A549 (cell line): ENCODE measurements at regions not wholly inside any gene's neighbourhood (a gene's known extent, or its start where the extent isn't known, plus 50 kb on each side); places are given as distances from the start of the nearest gene placed in this dataset.

Experiments
- CEBPB ChIP-seq, 2 experiments: fragments of >200 bp in 1 of 2; sonication (Bioruptor Twin) in 1 of 2; formaldehyde crosslinking in 1 of 2; IDR thresholded peaks; 2 replicates each; pipeline ENCODE4 v1.6.1; 2012 to 2016
- CHD2 ChIP-seq: fragments of 150-350 bp; IDR thresholded peaks from 2 replicates; pipeline ENCODE4 v1.6.1; 2014; ENCODE audit warnings: low read length; ENCODE audit not compliant: partially characterized antibody
- EP300 ChIP-seq, 2 experiments: fragments of >200 bp; sonication (Bioruptor Twin); formaldehyde crosslinking; IDR thresholded peaks; 2 replicates in 1 of 2; 3 replicates in 1 of 2; pipeline ENCODE4 v1.6.1; 2016 to 2017
- MAFK ChIP-seq: fragments of 450-650 bp; IDR thresholded peaks from 2 replicates; pipeline ENCODE4 v1.6.1; 2014; ENCODE audit not compliant: partially characterized antibody
- TF ChIP-seq, protein P1 (sequence below): fragments of >200 bp; sonication (Bioruptor Twin); formaldehyde crosslinking; IDR thresholded peaks from 3 replicates; pipeline ENCODE4 v1.5.1; 2016

DNA sequence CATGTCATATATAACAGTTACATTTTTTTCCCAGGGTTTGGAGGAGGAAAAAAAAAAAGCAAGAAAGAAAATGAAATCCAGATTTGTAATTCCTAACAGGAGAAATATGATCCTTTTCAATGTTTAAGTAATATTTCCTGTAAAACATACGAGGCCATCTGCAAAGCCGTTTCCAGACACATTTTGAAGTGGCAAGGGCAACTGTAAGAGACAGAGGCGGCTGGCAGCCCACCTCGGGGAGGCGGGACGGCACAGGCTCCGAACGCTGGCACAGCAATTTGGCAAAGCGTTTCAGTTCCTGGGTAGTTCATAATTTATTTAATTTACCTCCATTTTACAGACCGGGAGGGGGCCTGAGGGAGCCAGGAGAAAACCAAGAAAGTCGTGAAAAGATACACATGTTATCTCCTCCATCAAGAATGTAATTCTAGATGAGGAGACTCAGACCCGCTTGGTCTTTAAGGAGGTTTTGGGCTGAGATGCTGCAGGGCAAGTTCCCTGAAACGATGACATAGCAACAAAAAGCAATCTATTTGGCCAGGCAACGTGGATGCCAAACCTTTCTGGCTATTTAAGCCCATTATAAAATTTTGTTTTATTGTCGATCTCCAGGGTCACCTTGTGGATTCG is 448.5 kb upstream of the MKI67 start:
- TF ChIP-seq CHD2 (no peak), EP300 (IDR thresholded peaks at IDR 0.05) (no peak), CEBPB (IDR thresholded peaks at IDR 0.05) (no peak), MAFK (no peak)
- TF ChIP-seq, protein P1, sequence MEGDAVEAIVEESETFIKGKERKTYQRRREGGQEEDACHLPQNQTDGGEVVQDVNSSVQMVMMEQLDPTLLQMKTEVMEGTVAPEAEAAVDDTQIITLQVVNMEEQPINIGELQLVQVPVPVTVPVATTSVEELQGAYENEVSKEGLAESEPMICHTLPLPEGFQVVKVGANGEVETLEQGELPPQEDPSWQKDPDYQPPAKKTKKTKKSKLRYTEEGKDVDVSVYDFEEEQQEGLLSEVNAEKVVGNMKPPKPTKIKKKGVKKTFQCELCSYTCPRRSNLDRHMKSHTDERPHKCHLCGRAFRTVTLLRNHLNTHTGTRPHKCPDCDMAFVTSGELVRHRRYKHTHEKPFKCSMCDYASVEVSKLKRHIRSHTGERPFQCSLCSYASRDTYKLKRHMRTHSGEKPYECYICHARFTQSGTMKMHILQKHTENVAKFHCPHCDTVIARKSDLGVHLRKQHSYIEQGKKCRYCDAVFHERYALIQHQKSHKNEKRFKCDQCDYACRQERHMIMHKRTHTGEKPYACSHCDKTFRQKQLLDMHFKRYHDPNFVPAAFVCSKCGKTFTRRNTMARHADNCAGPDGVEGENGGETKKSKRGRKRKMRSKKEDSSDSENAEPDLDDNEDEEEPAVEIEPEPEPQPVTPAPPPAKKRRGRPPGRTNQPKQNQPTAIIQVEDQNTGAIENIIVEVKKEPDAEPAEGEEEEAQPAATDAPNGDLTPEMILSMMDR, result no peak
